Neural progenitor cell (in vitro differentiated cells): ENCODE measurements at regions not wholly inside any gene's neighbourhood (a gene's known extent, or its start where the extent isn't known, plus 50 kb on each side); places are given as distances from the start of the nearest gene placed in this dataset.

Experiments
- DNase-seq: peaks from one replicate; pipeline ENCODE4 v3.0.0-alpha.2; 2016; ENCODE audit warnings: low spot score
- H2AFZ ChIP-seq: fragments of 200-600 bp; sonication (generic); replicated peaks from 2 replicates; pipeline ENCODE4 v1.6.1; 2016; ENCODE audit warnings: antibody characterized with exemption
- H3F3A ChIP-seq: fragments of 200-600 bp; sonication (generic); 2 replicates; pipeline ENCODE4 v1.6.1; 2016; ENCODE audit warnings: antibody characterized with exemption, low read depth
- H3K27ac ChIP-seq: fragments of 200-600 bp; sonication (generic); 2 replicates; pipeline ENCODE4 v1.5.1; 2016; ENCODE audit warnings: mild to moderate bottlenecking
- H3K27me3 ChIP-seq: fragments of 200-600 bp; sonication (generic); 2 replicates; pipeline ENCODE4 v1.6.1; 2016; ENCODE audit warnings: mild to moderate bottlenecking, moderate library complexity
- H3K36me3 ChIP-seq: fragments of 200-600 bp; sonication (generic); 2 replicates; pipeline ENCODE4 v1.5.1; 2016
- H3K4me1 ChIP-seq: fragments of 200-600 bp; sonication (generic); 2 replicates; pipeline ENCODE4 v1.6.1; 2016; ENCODE audit warnings: mixed run types
- H3K4me2 ChIP-seq: fragments of 200-600 bp; sonication (generic); 2 replicates; pipeline ENCODE4 v1.6.1; 2016
- H3K4me3 ChIP-seq: fragments of 200-600 bp; sonication (generic); 2 replicates; pipeline ENCODE4 v1.5.1; 2016
- H3K79me2 ChIP-seq: fragments of 200-600 bp; sonication (generic); 2 replicates; pipeline ENCODE4 v1.6.1; 2016; ENCODE audit warnings: low read depth
- H3K9ac ChIP-seq: fragments of 200-600 bp; sonication (generic); 2 replicates; pipeline ENCODE4 v1.6.1; 2016
- H3K9me3 ChIP-seq: fragments of 200-600 bp; sonication (generic); 2 replicates; pipeline ENCODE4 v1.5.1; 2016; ENCODE audit warnings: low read depth
- H4K20me1 ChIP-seq: fragments of 200-600 bp; sonication (generic); 2 replicates; pipeline ENCODE4 v1.6.1; 2016; ENCODE audit warnings: low read depth
- H3K27ac Mint-ChIP-seq: 3 replicates; pipeline ENCODE4 v1.8.0; 2021; ENCODE audit warnings: mixed read lengths
- H3K27me3 Mint-ChIP-seq: 2 replicates; pipeline ENCODE4 v1.8.0; 2022; ENCODE audit warnings: low read depth, mild to moderate bottlenecking, inconsistent platforms, moderate library complexity, mixed read lengths; ENCODE audit not compliant: insufficient read depth
- H3K36me3 Mint-ChIP-seq: 3 replicates; pipeline ENCODE4 v1.8.0; 2021; ENCODE audit warnings: mixed read lengths
- H3K4me1 Mint-ChIP-seq: 3 replicates; pipeline ENCODE4 v1.8.0; 2021; ENCODE audit warnings: mixed read lengths
- H3K4me3 Mint-ChIP-seq: 3 replicates; pipeline ENCODE4 v1.8.0; 2021; ENCODE audit warnings: mild to moderate bottlenecking, moderate library complexity, mixed read lengths
- H3K9me3 Mint-ChIP-seq: 3 replicates; pipeline ENCODE4 v1.8.0; 2020; ENCODE audit warnings: mixed read lengths
- EZH2 ChIP-seq: fragments of 200-600 bp; sonication (generic); IDR thresholded peaks from 2 replicates; pipeline ENCODE4 v1.6.1; 2017; ENCODE audit warnings: antibody characterized with exemption, mild to moderate bottlenecking, moderate library complexity
- EZH2phosphoT487 ChIP-seq: fragments of 200-600 bp; sonication (generic); IDR thresholded peaks from 2 replicates; pipeline ENCODE4 v1.6.1; 2017; ENCODE audit warnings: antibody characterized with exemption
- TF ChIP-seq, protein P1 (sequence below): fragments of 200-600 bp; sonication (generic); IDR thresholded peaks from 2 replicates; pipeline ENCODE4 v1.5.1; 2017; ENCODE audit warnings: antibody characterized with exemption, mild to moderate bottlenecking

- Histone ChIP-seq H2AFZ (no peak overlapping the region), H3K27me3 (no peaks in the 10 kb centered on the region), H3K9me3 (peaks cover 8% of the 10 kb centered on the region), H3K4me2 (no peak overlapping the region), H3K4me3 (no peak overlapping the region), H3K36me3 (no peaks in the 10 kb centered on the region), H3K9ac (no peak overlapping the region), H3K27ac (no peak overlapping the region), H3K79me2 (no peaks in the 10 kb centered on the region), H4K20me1 (no peaks in the 10 kb centered on the region), H3F3A (no peaks in the 10 kb centered on the region), H3K4me1 (peaks cover 3% of the 10 kb centered on the region)
- peaks cover 2% of the 10 kb centered on the region for H3K27me3 Mint-ChIP-seq
- peaks cover 10% of the 10 kb centered on the region for H3K4me1 Mint-ChIP-seq
- peaks cover 5% of the 10 kb centered on the region for H3K36me3 Mint-ChIP-seq
- TF ChIP-seq, protein P1, sequence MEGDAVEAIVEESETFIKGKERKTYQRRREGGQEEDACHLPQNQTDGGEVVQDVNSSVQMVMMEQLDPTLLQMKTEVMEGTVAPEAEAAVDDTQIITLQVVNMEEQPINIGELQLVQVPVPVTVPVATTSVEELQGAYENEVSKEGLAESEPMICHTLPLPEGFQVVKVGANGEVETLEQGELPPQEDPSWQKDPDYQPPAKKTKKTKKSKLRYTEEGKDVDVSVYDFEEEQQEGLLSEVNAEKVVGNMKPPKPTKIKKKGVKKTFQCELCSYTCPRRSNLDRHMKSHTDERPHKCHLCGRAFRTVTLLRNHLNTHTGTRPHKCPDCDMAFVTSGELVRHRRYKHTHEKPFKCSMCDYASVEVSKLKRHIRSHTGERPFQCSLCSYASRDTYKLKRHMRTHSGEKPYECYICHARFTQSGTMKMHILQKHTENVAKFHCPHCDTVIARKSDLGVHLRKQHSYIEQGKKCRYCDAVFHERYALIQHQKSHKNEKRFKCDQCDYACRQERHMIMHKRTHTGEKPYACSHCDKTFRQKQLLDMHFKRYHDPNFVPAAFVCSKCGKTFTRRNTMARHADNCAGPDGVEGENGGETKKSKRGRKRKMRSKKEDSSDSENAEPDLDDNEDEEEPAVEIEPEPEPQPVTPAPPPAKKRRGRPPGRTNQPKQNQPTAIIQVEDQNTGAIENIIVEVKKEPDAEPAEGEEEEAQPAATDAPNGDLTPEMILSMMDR, result no peak
- no peak for DNase-seq
- peak overlapping the region; percentile 78 for H3K27ac Mint-ChIP-seq
- H3K9me3 Mint-ChIP-seq, result peaks cover 27% of the 10 kb centered on the region
- H3K4me3 Mint-ChIP-seq, result no peak overlapping the region
These were observed 399.1 kb upstream of the SPRY2 start for GRCh38 chr13:80740071-80740470.

GRCh38 chr13:80737513-80737912 is 396.6 kb upstream of the SPRY2 start:
- TF ChIP-seq, protein P1, result no peak
- TF ChIP-seq EZH2 (no peak), EZH2phosphoT487 (no peak)
- peaks cover 34% of the 10 kb centered on the region for H3K9me3 Mint-ChIP-seq

GRCh38 chr13:80727321-80727975 is 386.5 kb upstream of the SPRY2 start:
- TF ChIP-seq, protein P1, result no peak
- TF ChIP-seq EZH2, result no peak
- TF ChIP-seq EZH2phosphoT487, result no peak
- H3K27me3 ChIP-seq, result no peaks in the 10 kb centered on the region
- no peak for DNase-seq
- H2AFZ ChIP-seq, result no peak overlapping the region
- H3K9ac ChIP-seq, result no peak overlapping the region
- no peak overlapping the region for H3K27ac ChIP-seq
- H3K9me3 Mint-ChIP-seq, result peaks cover 13% of the 10 kb centered on the region
- no peak overlapping the region for H3K27ac Mint-ChIP-seq
- H4K20me1 ChIP-seq, result no peaks in the 10 kb centered on the region
- no peak overlapping the region for H3K4me3 ChIP-seq
- no peaks in the 10 kb centered on the region for H3K36me3 Mint-ChIP-seq
- H3K36me3 ChIP-seq, result no peaks in the 10 kb centered on the region
- H3K4me1 Mint-ChIP-seq, result no peaks in the 10 kb centered on the region
- H3K27me3 Mint-ChIP-seq, result peaks cover 2% of the 10 kb centered on the region
- no peaks in the 10 kb centered on the region for H3F3A ChIP-seq
- no peak overlapping the region for H3K4me3 Mint-ChIP-seq
- no peak overlapping the region for H3K4me2 ChIP-seq
- peaks cover 4% of the 10 kb centered on the region for H3K9me3 ChIP-seq
- H3K79me2 ChIP-seq, result no peaks in the 10 kb centered on the region
- H3K4me1 ChIP-seq, result no peaks in the 10 kb centered on the region

More at GRCh38 chr13:80737513-80737912, 396.6 kb upstream of the SPRY2 start:
- Histone ChIP-seq H3K79me2 (no peaks in the 10 kb centered on the region), H3K27me3 (no peaks in the 10 kb centered on the region), H3K4me2 (no peak overlapping the region), H2AFZ (no peak overlapping the region), H3K4me3 (no peak overlapping the region), H3K36me3 (no peaks in the 10 kb centered on the region), H3K9ac (no peak overlapping the region), H3K4me1 (peaks cover 3% of the 10 kb centered on the region), H4K20me1 (no peaks in the 10 kb centered on the region), H3K27ac (no peak overlapping the region), H3K9me3 (peaks cover 8% of the 10 kb centered on the region), H3F3A (no peaks in the 10 kb centered on the region)
- DNase-seq, result no peak
- Mint-ChIP-seq H3K27ac (no peak overlapping the region), H3K36me3 (peaks cover 5% of the 10 kb centered on the region), H3K27me3 (peaks cover 2% of the 10 kb centered on the region), H3K4me3 (no peak overlapping the region), H3K4me1 (peaks cover 10% of the 10 kb centered on the region)
